ENCODE measurements at regions not wholly inside any gene's neighbourhood (a gene's known extent, or its start where the extent isn't known, plus 50 kb on each side); places are given as distances from the start of the nearest gene placed in this dataset.

GRCh38 chr5:141734501-141735229, 52.6 kb upstream of the ARAP3 start (continued):
- 0 out of 2 replicates have a peak, but pooled peaks have one; percentile 41 for TF ChIP-seq HMGXB3 (CRISPR knock-in tag; IDR thresholded peaks at IDR 0.05; ENCODE audit: borderline replicate concordance)
- no peak for TF ChIP-seq CEBPZ (IDR thresholded peaks at IDR 0.05; ENCODE audit: low read length)
- TF ChIP-seq, protein P1, sequence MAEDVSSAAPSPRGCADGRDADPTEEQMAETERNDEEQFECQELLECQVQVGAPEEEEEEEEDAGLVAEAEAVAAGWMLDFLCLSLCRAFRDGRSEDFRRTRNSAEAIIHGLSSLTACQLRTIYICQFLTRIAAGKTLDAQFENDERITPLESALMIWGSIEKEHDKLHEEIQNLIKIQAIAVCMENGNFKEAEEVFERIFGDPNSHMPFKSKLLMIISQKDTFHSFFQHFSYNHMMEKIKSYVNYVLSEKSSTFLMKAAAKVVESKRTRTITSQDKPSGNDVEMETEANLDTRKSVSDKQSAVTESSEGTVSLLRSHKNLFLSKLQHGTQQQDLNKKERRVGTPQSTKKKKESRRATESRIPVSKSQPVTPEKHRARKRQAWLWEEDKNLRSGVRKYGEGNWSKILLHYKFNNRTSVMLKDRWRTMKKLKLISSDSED (CRISPR knock-in tag; IDR thresholded peaks at IDR 0.05) = no peak
- TF ChIP-seq ZSCAN21 (CRISPR knock-in tag; IDR thresholded peaks at IDR 0.05; ENCODE audit: borderline replicate concordance) = no peak
- TF ChIP-seq CREBL2 (CRISPR knock-in tag; IDR thresholded peaks at IDR 0.05; ENCODE audit: borderline replicate concordance) = no peak
- no peak for TF ChIP-seq CTCF (CRISPR knock-in tag; IDR thresholded peaks at IDR 0.05)
- no peak for TF ChIP-seq ZNF101 (CRISPR knock-in tag; IDR thresholded peaks at IDR 0.05; ENCODE audit: borderline replicate concordance, low read depth)
- TF ChIP-seq ZNF619 (CRISPR knock-in tag; IDR thresholded peaks at IDR 0.05) = no peak
- TF ChIP-seq, protein P2, sequence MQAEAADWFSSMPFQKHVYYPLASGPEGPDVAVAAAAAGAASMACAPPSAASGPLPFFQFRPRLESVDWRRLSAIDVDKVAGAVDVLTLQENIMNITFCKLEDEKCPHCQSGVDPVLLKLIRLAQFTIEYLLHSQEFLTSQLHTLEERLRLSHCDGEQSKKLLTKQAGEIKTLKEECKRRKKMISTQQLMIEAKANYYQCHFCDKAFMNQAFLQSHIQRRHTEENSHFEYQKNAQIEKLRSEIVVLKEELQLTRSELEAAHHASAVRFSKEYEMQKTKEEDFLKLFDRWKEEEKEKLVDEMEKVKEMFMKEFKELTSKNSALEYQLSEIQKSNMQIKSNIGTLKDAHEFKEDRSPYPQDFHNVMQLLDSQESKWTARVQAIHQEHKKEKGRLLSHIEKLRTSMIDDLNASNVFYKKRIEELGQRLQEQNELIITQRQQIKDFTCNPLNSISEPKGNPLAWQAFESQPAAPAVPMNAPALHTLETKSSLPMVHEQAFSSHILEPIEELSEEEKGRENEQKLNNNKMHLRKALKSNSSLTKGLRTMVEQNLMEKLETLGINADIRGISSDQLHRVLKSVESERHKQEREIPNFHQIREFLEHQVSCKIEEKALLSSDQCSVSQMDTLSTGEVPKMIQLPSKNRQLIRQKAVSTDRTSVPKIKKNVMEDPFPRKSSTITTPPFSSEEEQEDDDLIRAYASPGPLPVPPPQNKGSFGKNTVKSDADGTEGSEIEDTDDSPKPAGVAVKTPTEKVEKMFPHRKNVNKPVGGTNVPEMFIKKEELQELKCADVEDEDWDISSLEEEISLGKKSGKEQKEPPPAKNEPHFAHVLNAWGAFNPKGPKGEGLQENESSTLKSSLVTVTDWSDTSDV (CRISPR knock-in tag; IDR thresholded peaks at IDR 0.05) = no peak
- TF ChIP-seq, protein P3, sequence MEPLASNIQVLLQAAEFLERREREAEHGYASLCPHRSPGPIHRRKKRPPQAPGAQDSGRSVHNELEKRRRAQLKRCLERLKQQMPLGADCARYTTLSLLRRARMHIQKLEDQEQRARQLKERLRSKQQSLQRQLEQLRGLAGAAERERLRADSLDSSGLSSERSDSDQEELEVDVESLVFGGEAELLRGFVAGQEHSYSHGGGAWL (CRISPR knock-in tag; IDR thresholded peaks at IDR 0.05) = no peak
- peak; percentile 69; the same call in 1 of the 2 replicates for TF ChIP-seq ZNF232 (CRISPR knock-in tag; IDR thresholded peaks at IDR 0.05; ENCODE audit: borderline replicate concordance)
- no peak for TF ChIP-seq THAP8 (CRISPR knock-in tag; IDR thresholded peaks at IDR 0.05; ENCODE audit: borderline replicate concordance)

Data from HepG2 (cell line).